HT-29 (cell line): ENCODE measurements at regions not wholly inside any gene's neighbourhood (a gene's known extent, or its start where the extent isn't known, plus 50 kb on each side); places are given as distances from the start of the nearest gene placed in this dataset.
"Not testable (repeated sequence)": the region's sequence is repeated elsewhere in the genome, so short reads cannot be mapped to it uniquely, and the experiment has no call there.

Experiments used
- DNase-seq: peaks from one replicate; pipeline ENCODE4 v3.0.0-alpha.2; 2015; ENCODE audit warnings: low spot score

GRCh38 chr5:130580264-130580663, 584.8 kb downstream of the HINT1 start:
- no peak for DNase-seq

- DNase-seq: no peak
Measured at GRCh38 chr5:130578354-130578753, 586.7 kb downstream of the HINT1 start.

- no peak for DNase-seq
Measured at GRCh38 chr5:130571076-130571475, 594.0 kb downstream of the HINT1 start.

- DNase-seq: no peak
Measured at GRCh38 chr5:130568791-130569190, 596.3 kb downstream of the HINT1 start.

GRCh38 chr5:130555429-130555828, 609.6 kb downstream of the HINT1 start:
- DNase-seq: peak; percentile 26

GRCh38 chr5:130550562-130550928, 614.5 kb downstream of the HINT1 start:
- no peak for DNase-seq

- peak; percentile 61 for DNase-seq
Measured at GRCh38 chr5:130549884-130550561, 615.0 kb downstream of the HINT1 start.

- DNase-seq: no peak
Measured at GRCh38 chr5:130546211-130546610, 618.8 kb downstream of the HINT1 start.

GRCh38 chr5:130545291-130545690, 619.8 kb downstream of the HINT1 start:
- DNase-seq: peak; percentile 78

- DNase-seq: peak; percentile 50
Measured at GRCh38 chr5:130541617-130542221, 623.3 kb downstream of the HINT1 start.

GRCh38 chr5:130536691-130537090, 628.4 kb downstream of the HINT1 start:
- DNase-seq: no peak

GRCh38 chr5:130532786-130533185, 628.5 kb downstream of the CHSY3 start:
- no peak for DNase-seq

- DNase-seq: no peak
Measured at GRCh38 chr5:130529511-130530485, 625.5 kb downstream of the CHSY3 start.

- no peak for DNase-seq
Measured at GRCh38 chr5:130529111-130529510, 624.8 kb downstream of the CHSY3 start.

GRCh38 chr5:130528474-130528873, 624.2 kb downstream of the CHSY3 start:
- DNase-seq: no peak

GRCh38 chr5:130526708-130527107, 622.4 kb downstream of the CHSY3 start:
- peak; percentile 67 for DNase-seq

- DNase-seq: no peak
Measured at GRCh38 chr5:130520211-130520610, 615.9 kb downstream of the CHSY3 start.

- peak; percentile 56 for DNase-seq
Measured at GRCh38 chr5:130514984-130515690, 610.9 kb downstream of the CHSY3 start.

GRCh38 chr5:130502702-130503101, 598.4 kb downstream of the CHSY3 start:
- no peak for DNase-seq

- no peak for DNase-seq
Measured at GRCh38 chr5:130501151-130501865, 597.0 kb downstream of the CHSY3 start.

GRCh38 chr5:130500495-130500894, 596.2 kb downstream of the CHSY3 start:
- DNase-seq: not testable (repeated sequence)
